H1 (cell line): ENCODE measurements at regions not wholly inside any gene's neighbourhood (a gene's known extent, or its start where the extent isn't known, plus 50 kb on each side); places are given as distances from the start of the nearest gene placed in this dataset.

Experiments used
- CTCF ChIA-PET: fragments of 300-600 bp; sonication (Branson Sonifier 250); formaldehyde crosslinking; loops from one replicate; lab custom pipeline; 2021; ENCODE audit not compliant: partially characterized antibody; lab: Charles Lee
- POLR2A ChIA-PET: fragments of 300-600 bp; sonication (Branson Sonifier 250); formaldehyde crosslinking; loops from one replicate; lab custom pipeline; 2021; ENCODE audit warnings: inconsistent platforms; ENCODE audit not compliant: partially characterized antibody; lab: Charles Lee
- DNase-seq, 2 experiments: peaks; one replicate each; pipeline versions ENCODE4 v3.0.0 to v3.0.0-alpha.2; 2010 to 2022; ENCODE audit warnings: low spot score in 2 of 2, low read depth in 1 of 2, mixed read lengths in 1 of 2
- FAIRE-seq: peaks from 2 replicates; lab custom pipeline; 2011; peaks lifted over from hg19 to GRCh38; lab: Jason Lieb, UNC
- H2AFZ ChIP-seq: 2 replicates; pipeline ENCODE4 v1.8.1; 2012; ENCODE audit warnings: low read length, inconsistent platforms
- H2AK5ac ChIP-seq: 2 replicates; pipeline ENCODE4 v1.6.1; 2013; ENCODE audit warnings: low read depth, low read length
- H2BK120ac ChIP-seq: replicated peaks from 2 replicates; pipeline ENCODE3; 2013; ENCODE audit warnings: low read depth, low read length, inconsistent platforms
- H2BK12ac ChIP-seq: 2 replicates; pipeline ENCODE4 v1.6.1; 2013; ENCODE audit warnings: low read depth, low read length
- H2BK15ac ChIP-seq: 2 replicates; pipeline ENCODE4 v1.6.1; 2013; ENCODE audit warnings: low read length
- H2BK20ac ChIP-seq: 2 replicates; pipeline ENCODE4 v1.6.1; 2013; ENCODE audit warnings: low read length
- H2BK5ac ChIP-seq: 2 replicates; pipeline ENCODE4 v1.6.1; 2013; ENCODE audit warnings: low read depth, low read length
- H3K14ac ChIP-seq: 2 replicates; pipeline ENCODE4 v1.6.1; 2013; ENCODE audit warnings: inconsistent platforms; ENCODE audit not compliant: insufficient read length
- H3K18ac ChIP-seq: 2 replicates; pipeline ENCODE4 v1.6.1; 2013; ENCODE audit warnings: low read length; ENCODE audit errors: extremely low read depth
- H3K23ac ChIP-seq: 2 replicates; pipeline ENCODE4 v1.6.1; 2013; ENCODE audit warnings: inconsistent platforms; ENCODE audit not compliant: insufficient read length
- H3K23me2 ChIP-seq: 2 replicates; pipeline ENCODE4 v1.6.1; 2013; ENCODE audit warnings: low read depth, low read length
- H3K27ac ChIP-seq: 2 replicates; pipeline ENCODE4 v1.6.1; 2011; ENCODE audit warnings: low read depth, low read length, inconsistent platforms
- H3K27me3 ChIP-seq, 4 experiments: replicated peaks in 1 of 4; 1 replicate in 1 of 4; 2 replicates in 3 of 4; pipeline versions ENCODE4 v1.6.1 to v1.8.1; 2011 to 2013; ENCODE audit warnings: low read length in 3 of 4, mild to moderate bottlenecking in 3 of 4, inconsistent platforms in 2 of 4, mixed read lengths in 2 of 4, moderate library complexity in 1 of 4; ENCODE audit not compliant: control insufficient read depth in 3 of 4, insufficient read depth in 3 of 4; ENCODE audit errors: extremely low read depth in 1 of 4
- H3K36me3 ChIP-seq, 4 experiments: 2 replicates each; pipeline versions ENCODE4 v1.6.1 to v1.8.1; 2011 to 2013; ENCODE audit warnings: mild to moderate bottlenecking in 4 of 4, low read length in 3 of 4, moderate library complexity in 2 of 4, control low read depth in 1 of 4, inconsistent platforms in 1 of 4; ENCODE audit not compliant: insufficient read depth in 4 of 4, control insufficient read depth in 2 of 4
- H3K4ac ChIP-seq: replicated peaks from 2 replicates; pipeline ENCODE3; 2013; ENCODE audit warnings: low read length, low read depth, mixed read lengths, inconsistent platforms; ENCODE audit not compliant: insufficient read length
- H3K4me1 ChIP-seq, 4 experiments: replicated peaks in 1 of 4; 1 replicate in 1 of 4; 2 replicates in 3 of 4; pipeline versions ENCODE4 v1.6.1 to v1.8.1; 2011 to 2013; ENCODE audit warnings: low read length in 3 of 4, inconsistent platforms in 2 of 4, mixed read lengths in 1 of 4; ENCODE audit not compliant: insufficient read depth in 4 of 4, control insufficient read depth in 3 of 4
- H3K4me2 ChIP-seq, 2 experiments: 2 replicates each; pipeline versions ENCODE4 v1.6.1 to v1.8.1; 2011 to 2013; ENCODE audit warnings: low read depth in 2 of 2, low read length in 2 of 2, control low read depth in 1 of 2, inconsistent platforms in 1 of 2, mild to moderate bottlenecking in 1 of 2; ENCODE audit not compliant: insufficient read depth in 1 of 2
- H3K4me3 ChIP-seq, 4 experiments: fragments of 200-600, 300-600 bp in 1 of 4; sonication (generic), shearing (Covaris generic), sonication (Bioruptor Twin) in 1 of 4; 2 replicates each; pipeline versions ENCODE4 v1.5.1 to v1.8.1; 2011 to 2016; ENCODE audit warnings: low read length in 4 of 4, low read depth in 3 of 4, control low read depth in 2 of 4, inconsistent platforms in 2 of 4, mild to moderate bottlenecking in 2 of 4, mixed read lengths in 1 of 4, moderate library complexity in 1 of 4; ENCODE audit not compliant: insufficient read depth in 2 of 4; ENCODE audit errors: extremely low read depth in 1 of 4
- H3K56ac ChIP-seq: replicated peaks from 2 replicates; pipeline ENCODE3; 2013; ENCODE audit warnings: low read depth, mild to moderate bottlenecking, mixed read lengths, low read length, inconsistent platforms; ENCODE audit not compliant: insufficient read length
- H3K79me1 ChIP-seq: 2 replicates; pipeline ENCODE4 v1.6.1; 2013; ENCODE audit warnings: low read depth, low read length, control low read depth
- H3K79me2 ChIP-seq, 2 experiments: 2 replicates each; pipeline versions ENCODE4 v1.6.1 to v1.8.1; 2012 to 2013; ENCODE audit warnings: low read length in 2 of 2, mild to moderate bottlenecking in 2 of 2, inconsistent platforms in 1 of 2; ENCODE audit not compliant: insufficient read depth in 2 of 2, control insufficient read depth in 1 of 2
- H3K9ac ChIP-seq, 4 experiments: replicated peaks in 1 of 4; 1 replicate in 1 of 4; 2 replicates in 3 of 4; pipeline versions ENCODE4 v1.6.1 to v1.8.1; 2011 to 2013; ENCODE audit warnings: low read depth in 3 of 4, low read length in 3 of 4, control low read depth in 2 of 4, mild to moderate bottlenecking in 2 of 4, moderate library complexity in 2 of 4, inconsistent platforms in 1 of 4; ENCODE audit errors: extremely low read depth in 1 of 4
- H3K9me3 ChIP-seq, 2 experiments: 2 replicates each; pipeline versions ENCODE4 v1.6.1 to v1.8.1; 2012 to 2013; ENCODE audit warnings: mild to moderate bottlenecking in 2 of 2, moderate library complexity in 2 of 2, control low read depth in 1 of 2, inconsistent platforms in 1 of 2, low read depth in 1 of 2, low read length in 1 of 2, mixed read lengths in 1 of 2; ENCODE audit not compliant: insufficient read depth in 2 of 2
- H4K20me1 ChIP-seq, 2 experiments: replicated peaks in 1 of 2; 2 replicates each; pipeline versions ENCODE3 to v1.8.1; 2011 to 2013; ENCODE audit warnings: inconsistent platforms in 2 of 2, low read length in 2 of 2, mild to moderate bottlenecking in 1 of 2; ENCODE audit not compliant: insufficient read depth in 2 of 2, control insufficient read depth in 1 of 2
- H4K5ac ChIP-seq: 2 replicates; pipeline ENCODE4 v1.6.1; 2013; ENCODE audit warnings: low read length, low read depth, mixed read lengths, inconsistent platforms; ENCODE audit not compliant: insufficient read length
- H4K8ac ChIP-seq: 2 replicates; pipeline ENCODE4 v1.8.0; 2013; ENCODE audit warnings: mild to moderate bottlenecking, moderate library complexity, low read length, inconsistent platforms; ENCODE audit not compliant: insufficient read depth; ENCODE audit errors: extremely low read depth
- H4K91ac ChIP-seq: replicated peaks from 2 replicates; pipeline ENCODE3; 2013; ENCODE audit warnings: low read length, mixed read lengths, inconsistent platforms; ENCODE audit not compliant: insufficient read length
- ATF2 ChIP-seq: IDR thresholded peaks from 2 replicates; pipeline ENCODE4 v1.6.1; 2012; ENCODE audit warnings: low read length, inconsistent platforms
- BRCA1 ChIP-seq: IDR thresholded peaks from 2 replicates; pipeline ENCODE4 v1.6.1; 2012; ENCODE audit warnings: low read depth, low read length, improper control_type of control experiment
- CBX5 ChIP-seq: fragments of 300-800, 300-1000 bp; sonication (generic); IDR thresholded peaks from 2 replicates; pipeline ENCODE4 v1.7.1; 2016; ENCODE audit warnings: antibody characterized with exemption, low read length, low read depth
- GABPA ChIP-seq: IDR thresholded peaks from 2 replicates; pipeline ENCODE4 v1.6.1; 2011; ENCODE audit warnings: mild to moderate bottlenecking, low read length, moderate library complexity, borderline replicate concordance; ENCODE audit not compliant: insufficient read depth
- HDAC6 ChIP-seq: IDR thresholded peaks from one replicate; pipeline ENCODE4 v1.7.1; 2012; ENCODE audit warnings: low read depth, mild to moderate bottlenecking, inconsistent platforms, low read length, moderate library complexity
- JUN ChIP-seq: IDR thresholded peaks from 2 replicates; pipeline ENCODE4 v1.6.1; 2011; ENCODE audit warnings: low read depth, mild to moderate bottlenecking, improper control_type of control experiment, low read length
- JUND ChIP-seq: IDR thresholded peaks from 2 replicates; pipeline ENCODE4 v1.6.1; 2011; ENCODE audit warnings: mild to moderate bottlenecking, improper control_type of control experiment, low read length
- KDM4A ChIP-seq: IDR thresholded peaks from one replicate; pipeline ENCODE4 v1.7.1; 2012; ENCODE audit warnings: low read depth, mild to moderate bottlenecking, moderate library complexity, low read length, inconsistent platforms; ENCODE audit not compliant: severe bottlenecking
- RXRA ChIP-seq: IDR thresholded peaks from 2 replicates; pipeline ENCODE4 v1.6.1; 2011; ENCODE audit warnings: low read depth, mild to moderate bottlenecking, low read length, moderate library complexity; ENCODE audit not compliant: insufficient read depth
- TAF1 ChIP-seq: IDR thresholded peaks from 2 replicates; pipeline ENCODE4 v1.6.1; 2011; ENCODE audit warnings: mild to moderate bottlenecking, low read depth, low read length
- TEAD4 ChIP-seq: IDR thresholded peaks from 2 replicates; pipeline ENCODE4 v1.6.1; 2012; ENCODE audit warnings: low read depth, low read length, inconsistent platforms, mixed read lengths
- USF2 ChIP-seq: IDR thresholded peaks from 2 replicates; pipeline ENCODE4 v1.6.1; 2011; ENCODE audit warnings: low read length, improper control_type of control experiment
- ZNF274 ChIP-seq: IDR thresholded peaks from 2 replicates; pipeline ENCODE4 v1.7.0; 2012; ENCODE audit warnings: low read length, borderline replicate concordance; ENCODE audit errors: extremely low read depth
- WGBS, 2 experiments: shearing (Covaris generic) in 1 of 2; methylation state at CpG; one replicate each; pipeline versions ENCODE4 v1.1.6 to v1.1.7; 2013 to 2015; ENCODE audit warnings: low lambda C conversion rate in 2 of 2, mixed read lengths in 2 of 2, inconsistent platforms in 1 of 2, low coverage in 1 of 2, missing lambda C conversion rate in 1 of 2; ENCODE audit not compliant: insufficient replicate concordance in 2 of 2, insufficient coverage in 1 of 2, insufficient read length in 1 of 2; ENCODE audit errors: extremely low coverage in 1 of 2, missing lambda C conversion rate in 1 of 2; 5-methylcytosine and 5-hydroxymethylcytosine counted together

- H2BK120ac ChIP-seq = no peak overlapping the region
- H3K18ac ChIP-seq = no peak overlapping the region
- H4K20me1 ChIP-seq = no peaks in the 10 kb centered on the region
- H3K36me3 ChIP-seq = no peaks in the 10 kb centered on the region
- no peak overlapping the region for H2BK15ac ChIP-seq
- ChIA-PET POLR2A (no interaction called here), CTCF (no interaction called here)
- H3K9ac ChIP-seq = no peak overlapping the region
- H4K8ac ChIP-seq = no peak overlapping the region
- no peaks in the 10 kb centered on the region for H3K27me3 ChIP-seq
- no peak overlapping the region for H3K27ac ChIP-seq
- 86% methylated on average over 9 of the region's 9 CpGs; no CpG with 5 or more reads in 1 of the 2 experiments for WGBS, 2 experiments
- no peak overlapping the region for H3K4me3 ChIP-seq
- no peaks in the 10 kb centered on the region for H3K79me2 ChIP-seq
- H3K4ac ChIP-seq = no peak overlapping the region
- no peak overlapping the region for H2BK20ac ChIP-seq
- H3K23me2 ChIP-seq = no peaks in the 10 kb centered on the region
- H2AK5ac ChIP-seq = no peak overlapping the region
- H2AFZ ChIP-seq = no peak overlapping the region
- H2BK5ac ChIP-seq = no peak overlapping the region
- no peak overlapping the region for H3K4me2 ChIP-seq
- no peaks in the 10 kb centered on the region for H3K79me1 ChIP-seq
- no peak overlapping the region for H4K91ac ChIP-seq
- no peak overlapping the region for H3K56ac ChIP-seq
- FAIRE-seq = no peak
- H2BK12ac ChIP-seq = no peak overlapping the region; the same call in 1 of the 2 replicates
- no peak overlapping the region for H3K14ac ChIP-seq
- H4K5ac ChIP-seq = no peak overlapping the region
- H3K9me3 ChIP-seq = peaks cover 0 to 2% of the 10 kb centered on the region in 2 experiments; a peak in 1 of 4 replicates
- no peak overlapping the region for H3K23ac ChIP-seq
- peaks cover 0 to 5% (median 3%) of the 10 kb centered on the region in 4 experiments; a peak in 3 of 7 replicates for H3K4me1 ChIP-seq
- DNase-seq = no peak
- TF ChIP-seq KDM4A (no peak), JUND (no peak), RXRA (no peak), TAF1 (no peak), JUN (no peak), CBX5 (no peak), TEAD4 (no peak), ZNF274 (no peak), HDAC6 (no peak), BRCA1 (no peak), USF2 (no peak), ATF2 (no peak), GABPA (no peak)
Observed at GRCh38 chr1:228917342-228917741, 182.1 kb downstream of the RHOU start.
